ENCODE measurements at regions not wholly inside any gene's neighbourhood (a gene's known extent, or its start where the extent isn't known, plus 50 kb on each side); places are given as distances from the start of the nearest gene placed in this dataset.
"Not testable (repeated sequence)": the region's sequence is repeated elsewhere in the genome, so short reads cannot be mapped to it uniquely, and the experiment has no call there.

- intact Hi-C loops (cut with DNase I) = no loop called here
- no peak overlapping the region for H3K4me3 ChIP-seq (ENCODE audit: low read length)
- H3K27ac ChIP-seq (ENCODE audit: low read length) = no peak overlapping the region
- no peaks in the 10 kb centered on the region for H3K27me3 ChIP-seq (ENCODE audit: control insufficient read depth, insufficient read depth)
- H3K4me1 ChIP-seq (ENCODE audit: control insufficient read depth, insufficient read depth, low read length) = no peaks in the 10 kb centered on the region
- ATAC-seq (no peak), DNase-seq (no peak)
- WGBS = 84% methylated on average over 5 of the region's 5 CpGs
- H3K9me3 ChIP-seq (ENCODE audit: control insufficient read depth, low read length) = no peaks in the 10 kb centered on the region
Measured at GRCh38 chr4:79611026-79611425, 203.0 kb upstream of the GK2 start.

- Histone ChIP-seq H3K4me3 (ENCODE audit: low read length) (no peak overlapping the region), H3K27me3 (ENCODE audit: control insufficient read depth, insufficient read depth) (no peaks in the 10 kb centered on the region), H3K9me3 (ENCODE audit: control insufficient read depth, low read length) (no peaks in the 10 kb centered on the region), H3K27ac (ENCODE audit: low read length) (no peak overlapping the region), H3K4me1 (ENCODE audit: control insufficient read depth, insufficient read depth, low read length) (no peaks in the 10 kb centered on the region)
- DNase-seq = no peak
- intact Hi-C loops (cut with DNase I) = no loop called here
- no peak for ATAC-seq
- WGBS = 51% methylated on average over 2 of the region's 2 CpGs
Measured at GRCh38 chr4:79609817-79610216, 201.8 kb upstream of the GK2 start.

- no peaks in the 10 kb centered on the region for H3K9me3 ChIP-seq (ENCODE audit: control insufficient read depth, low read length)
- H3K27me3 ChIP-seq (ENCODE audit: control insufficient read depth, insufficient read depth) = no peaks in the 10 kb centered on the region
- WGBS = 83% methylated on average over 1 of the region's 1 CpG
- DNase-seq (no peak), ATAC-seq (no peak)
- H3K27ac ChIP-seq (ENCODE audit: low read length) = no peak overlapping the region
- H3K4me1 ChIP-seq (ENCODE audit: control insufficient read depth, insufficient read depth, low read length) = no peaks in the 10 kb centered on the region
- intact Hi-C loops (cut with DNase I) = no loop called here
- H3K4me3 ChIP-seq (ENCODE audit: low read length) = no peak overlapping the region
Measured at GRCh38 chr4:79607979-79608378, 200.0 kb upstream of the GK2 start.

GRCh38 chr4:79604152-79604551 lies 196.1 kb upstream of the GK2 start:
- DNase-seq (no peak), ATAC-seq (no peak)
- H3K9me3 ChIP-seq (ENCODE audit: control insufficient read depth, low read length) = no peaks in the 10 kb centered on the region
- H3K27ac ChIP-seq (ENCODE audit: low read length) = no peak overlapping the region
- no peak overlapping the region for H3K4me3 ChIP-seq (ENCODE audit: low read length)
- intact Hi-C loops (cut with DNase I) = no loop called here
- no peaks in the 10 kb centered on the region for H3K27me3 ChIP-seq (ENCODE audit: control insufficient read depth, insufficient read depth)
- no peaks in the 10 kb centered on the region for H3K4me1 ChIP-seq (ENCODE audit: control insufficient read depth, insufficient read depth, low read length)

- Histone ChIP-seq H3K9me3 (ENCODE audit: control insufficient read depth, low read length) (no peaks in the 10 kb centered on the region), H3K4me1 (ENCODE audit: control insufficient read depth, insufficient read depth, low read length) (no peaks in the 10 kb centered on the region), H3K27me3 (ENCODE audit: control insufficient read depth, insufficient read depth) (no peaks in the 10 kb centered on the region), H3K27ac (ENCODE audit: low read length) (no peak overlapping the region), H3K4me3 (ENCODE audit: low read length) (no peak overlapping the region)
- WGBS = 66% methylated on average over 5 of the region's 5 CpGs
- ATAC-seq = no peak
- intact Hi-C loops (cut with DNase I) = no loop called here
- DNase-seq = no peak
Measured at GRCh38 chr4:79603681-79604080, 195.7 kb upstream of the GK2 start.

GRCh38 chr4:79599691-79600090 lies 191.7 kb upstream of the GK2 start:
- no peaks in the 10 kb centered on the region for H3K9me3 ChIP-seq (ENCODE audit: control insufficient read depth, low read length)
- intact Hi-C loops (cut with DNase I) = no loop called here
- peak in 1 of 2 donors; percentile 30 for ATAC-seq
- H3K27ac ChIP-seq (ENCODE audit: low read length) = no peak overlapping the region
- H3K4me1 ChIP-seq (ENCODE audit: control insufficient read depth, insufficient read depth, low read length) = no peaks in the 10 kb centered on the region
- 100% methylated on average over 1 of the region's 1 CpG for WGBS
- H3K4me3 ChIP-seq (ENCODE audit: low read length) = no peak overlapping the region
- H3K27me3 ChIP-seq (ENCODE audit: control insufficient read depth, insufficient read depth) = no peaks in the 10 kb centered on the region
- no peak for DNase-seq

- no peaks in the 10 kb centered on the region for H3K9me3 ChIP-seq (ENCODE audit: control insufficient read depth, low read length)
- WGBS = 56% methylated on average over 4 of the region's 4 CpGs
- DNase-seq (peak in 1 of 3 donors; percentile 52), ATAC-seq (peak; percentile 79 to 91)
- intact Hi-C loops (cut with DNase I) = no loop called here
- no peaks in the 10 kb centered on the region for H3K4me1 ChIP-seq (ENCODE audit: control insufficient read depth, insufficient read depth, low read length)
- H3K4me3 ChIP-seq (ENCODE audit: low read length) = no peak overlapping the region
- H3K27me3 ChIP-seq (ENCODE audit: control insufficient read depth, insufficient read depth) = no peaks in the 10 kb centered on the region
- peak overlapping the region; percentile 85 for H3K27ac ChIP-seq (ENCODE audit: low read length)
Measured at GRCh38 chr4:79598801-79599200, 190.8 kb upstream of the GK2 start.

- no peak for DNase-seq
- H3K27ac ChIP-seq (ENCODE audit: low read length) = no peak overlapping the region
- no peaks in the 10 kb centered on the region for H3K9me3 ChIP-seq (ENCODE audit: control insufficient read depth, low read length)
- H3K4me3 ChIP-seq (ENCODE audit: low read length) = no peak overlapping the region
- no peak for ATAC-seq
- 93% methylated on average over 2 of the region's 2 CpGs for WGBS
- intact Hi-C loops (cut with DNase I) = no loop called here
- H3K27me3 ChIP-seq (ENCODE audit: control insufficient read depth, insufficient read depth) = no peaks in the 10 kb centered on the region
- no peaks in the 10 kb centered on the region for H3K4me1 ChIP-seq (ENCODE audit: control insufficient read depth, insufficient read depth, low read length)
Measured at GRCh38 chr4:79598214-79598613, 190.2 kb upstream of the GK2 start.

- DNase-seq = peak in 2 of 3 donors; percentile 18 to 38
- Histone ChIP-seq H3K4me3 (ENCODE audit: low read length) (no peak overlapping the region), H3K4me1 (ENCODE audit: control insufficient read depth, insufficient read depth, low read length) (no peaks in the 10 kb centered on the region), H3K27ac (ENCODE audit: low read length) (no peak overlapping the region), H3K27me3 (ENCODE audit: control insufficient read depth, insufficient read depth) (no peaks in the 10 kb centered on the region), H3K9me3 (ENCODE audit: control insufficient read depth, low read length) (no peaks in the 10 kb centered on the region)
- 33% methylated on average over 2 of the region's 2 CpGs for WGBS
- ATAC-seq = peak; percentile 25 to 51
- intact Hi-C loops (cut with DNase I) = no loop called here
Measured at GRCh38 chr4:79597266-79597665, 189.2 kb upstream of the GK2 start.

GRCh38 chr4:79592218-79592617 lies 184.2 kb upstream of the GK2 start:
- H3K4me3 ChIP-seq (ENCODE audit: low read length); H3K4me1 ChIP-seq (ENCODE audit: control insufficient read depth, insufficient read depth, low read length); ATAC-seq; DNase-seq; intact Hi-C loops (cut with DNase I); H3K27me3 ChIP-seq (ENCODE audit: control insufficient read depth, insufficient read depth); H3K9me3 ChIP-seq (ENCODE audit: control insufficient read depth, low read length); H3K27ac ChIP-seq (ENCODE audit: low read length): not testable (repeated sequence)
- WGBS = 58% methylated on average over 5 of the region's 6 CpGs

- no peaks in the 10 kb centered on the region for H3K9me3 ChIP-seq (ENCODE audit: control insufficient read depth, low read length)
- no peaks in the 10 kb centered on the region for H3K27me3 ChIP-seq (ENCODE audit: control insufficient read depth, insufficient read depth)
- ATAC-seq = no peak
- H3K4me3 ChIP-seq (ENCODE audit: low read length) = no peak overlapping the region
- no peak for DNase-seq
- 65% methylated on average over 1 of the region's 1 CpG for WGBS
- H3K4me1 ChIP-seq (ENCODE audit: control insufficient read depth, insufficient read depth, low read length) = peaks cover 5% of the 10 kb centered on the region
- intact Hi-C loops (cut with DNase I) = loop anchor here in 1 of 4 donors (10.0 kb wide), 1 partner anchor 634 kb away; no protein-coding TSS in a partner anchor
- H3K27ac ChIP-seq (ENCODE audit: low read length) = no peak overlapping the region
Measured at GRCh38 chr4:79588679-79589078, 180.7 kb upstream of the GK2 start.

GRCh38 chr4:79587207-79587606 lies 179.2 kb upstream of the GK2 start:
- H3K27ac ChIP-seq (ENCODE audit: low read length); H3K9me3 ChIP-seq (ENCODE audit: control insufficient read depth, low read length); H3K4me3 ChIP-seq (ENCODE audit: low read length); H3K4me1 ChIP-seq (ENCODE audit: control insufficient read depth, insufficient read depth, low read length); DNase-seq; H3K27me3 ChIP-seq (ENCODE audit: control insufficient read depth, insufficient read depth); ATAC-seq: not testable (repeated sequence)
- intact Hi-C loops (cut with DNase I) = loop anchor here in 1 of 4 donors (10.0 kb wide), 1 partner anchor 632 kb away; no protein-coding TSS in a partner anchor
- 92% methylated on average over 2 of the region's 2 CpGs for WGBS
